ENCODE measurements at regions not wholly inside any gene's neighbourhood (a gene's known extent, or its start where the extent isn't known, plus 50 kb on each side); places are given as distances from the start of the nearest gene placed in this dataset.

DNA sequence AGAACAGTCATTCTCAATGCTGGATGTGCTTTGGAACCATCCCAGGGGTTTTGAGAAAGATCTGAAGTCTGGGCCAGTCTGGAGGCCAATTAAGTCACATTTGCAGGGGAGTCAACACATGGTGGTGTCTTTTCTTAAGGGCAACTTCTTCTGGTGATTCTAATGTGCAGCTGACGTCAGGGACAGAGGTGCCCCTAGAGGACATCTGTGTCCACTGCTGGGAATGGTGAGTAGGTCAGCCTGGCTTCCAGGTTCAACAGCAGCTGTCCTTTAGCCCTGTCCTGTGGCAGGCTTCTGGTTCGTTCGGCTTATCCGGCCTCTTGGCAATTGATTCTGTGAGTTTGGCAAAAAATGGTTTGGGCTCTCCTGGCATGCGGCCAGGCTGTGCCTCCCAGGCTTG is 269.7 kb upstream of the HABP2 start:
- DNase-seq (ENCODE audit: low read depth, low spot score) = no peak
- in situ Hi-C loops (cut with HindIII; ENCODE audit: low sequenced_read_pairs) = no loop called here
- no peak overlapping the region for H3K4me3 ChIP-seq (ENCODE audit: low read depth, low read length)
- peak; percentile 3 for TF ChIP-seq CTCF (IDR thresholded peaks at IDR 0.05; ENCODE audit: low read depth, low read length)

DNA sequence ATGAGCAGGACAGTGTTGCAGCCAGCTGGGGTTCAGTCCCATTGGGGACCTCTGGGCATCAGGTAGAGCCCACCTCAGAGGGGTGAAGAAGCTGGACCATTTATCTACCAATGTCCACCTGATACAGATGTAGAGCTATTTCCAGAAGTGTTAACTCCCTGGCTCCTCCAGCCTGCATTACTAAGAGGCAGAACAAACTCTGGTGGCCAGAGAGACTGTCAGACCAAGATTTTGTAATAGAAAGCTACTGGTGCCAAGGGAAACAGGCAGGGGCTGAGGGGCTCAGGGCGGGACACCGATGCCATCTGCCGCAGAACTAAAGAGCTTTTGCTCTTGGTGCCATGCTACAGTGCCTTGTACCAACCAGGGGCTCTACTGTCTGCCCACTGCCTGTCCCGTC is 268.2 kb upstream of the HABP2 start:
- no peak for TF ChIP-seq CTCF (IDR thresholded peaks at IDR 0.05; ENCODE audit: low read depth, low read length)
- no peak for DNase-seq (ENCODE audit: low read depth, low spot score)
- in situ Hi-C loops (cut with HindIII; ENCODE audit: low sequenced_read_pairs) = no loop called here
- H3K4me3 ChIP-seq (ENCODE audit: low read depth, low read length) = no peak overlapping the region

- in situ Hi-C loops (cut with HindIII; ENCODE audit: low sequenced_read_pairs) = no loop called here
- no peak for TF ChIP-seq CTCF (IDR thresholded peaks at IDR 0.05; ENCODE audit: low read depth, low read length)
- no peak overlapping the region for H3K4me3 ChIP-seq (ENCODE audit: low read depth, low read length)
- no peak for DNase-seq (ENCODE audit: low read depth, low spot score)
Observed at GRCh38 chr10:113285305-113285704, 267.5 kb upstream of the HABP2 start.

GRCh38 chr10:113287592-113287991 is 265.3 kb upstream of the HABP2 start:
- in situ Hi-C loops (cut with HindIII; ENCODE audit: low sequenced_read_pairs) = no loop called here
- TF ChIP-seq CTCF (IDR thresholded peaks at IDR 0.05; ENCODE audit: low read depth, low read length) = no peak
- H3K4me3 ChIP-seq (ENCODE audit: low read depth, low read length) = no peak overlapping the region
- DNase-seq (ENCODE audit: low read depth, low spot score) = no peak

GRCh38 chr10:113290137-113290536 is 262.7 kb upstream of the HABP2 start:
- in situ Hi-C loops (cut with HindIII; ENCODE audit: low sequenced_read_pairs) = no loop called here
- no peak for DNase-seq (ENCODE audit: low read depth, low spot score)
- H3K4me3 ChIP-seq (ENCODE audit: low read depth, low read length) = no peak overlapping the region
- TF ChIP-seq CTCF (IDR thresholded peaks at IDR 0.05; ENCODE audit: low read depth, low read length) = no peak

DNA sequence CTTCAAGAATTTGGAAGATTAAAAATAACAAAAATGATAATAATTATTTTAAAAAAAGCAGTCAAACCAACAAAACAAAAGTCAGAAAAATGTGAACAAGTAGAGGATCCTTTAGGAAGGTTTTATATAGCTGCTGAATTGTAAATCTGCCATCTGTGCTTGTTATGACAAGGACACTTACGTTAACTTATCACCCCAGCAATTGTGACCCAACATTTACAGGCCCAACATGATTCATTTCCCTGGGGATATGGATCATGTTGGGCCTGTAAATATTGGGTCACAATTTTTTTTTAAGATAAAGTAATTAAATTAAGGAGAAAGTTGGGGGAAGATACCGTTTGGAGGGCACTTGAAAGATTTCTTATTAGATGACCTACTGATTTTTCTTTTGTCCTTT is 261.4 kb upstream of the HABP2 start:
- no peak for DNase-seq (ENCODE audit: low read depth, low spot score)
- in situ Hi-C loops (cut with HindIII; ENCODE audit: low sequenced_read_pairs) = no loop called here
- H3K4me3 ChIP-seq (ENCODE audit: low read depth, low read length) = no peak overlapping the region
- TF ChIP-seq CTCF (IDR thresholded peaks at IDR 0.05; ENCODE audit: low read depth, low read length) = no peak

DNA sequence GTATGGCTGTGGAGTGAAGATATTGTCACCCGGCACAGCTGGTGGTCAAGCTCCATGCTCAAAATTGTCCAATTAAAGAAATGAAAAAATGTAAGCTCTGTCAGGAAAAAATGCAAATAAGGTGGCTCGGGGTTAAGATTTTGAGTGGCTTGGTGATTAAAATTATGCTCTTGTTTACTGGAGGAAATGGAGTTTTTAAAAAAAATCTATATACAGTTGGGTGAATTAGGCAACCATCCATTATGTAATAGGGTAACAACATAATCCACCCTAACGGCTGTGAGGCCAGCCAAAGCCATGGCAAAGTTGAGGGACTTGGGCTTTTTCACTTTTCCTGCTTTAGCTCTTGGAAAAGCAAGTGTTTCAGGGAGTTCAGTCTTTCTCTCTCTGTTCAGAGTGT is 260.8 kb upstream of the HABP2 start:
- no peak for DNase-seq (ENCODE audit: low read depth, low spot score)
- in situ Hi-C loops (cut with HindIII; ENCODE audit: low sequenced_read_pairs) = no loop called here
- H3K4me3 ChIP-seq (ENCODE audit: low read depth, low read length) = no peak overlapping the region
- TF ChIP-seq CTCF (IDR thresholded peaks at IDR 0.05; ENCODE audit: low read depth, low read length) = no peak

Data from astrocyte of the spinal cord (primary cell).